ENCODE measurements at regions not wholly inside any gene's neighbourhood (a gene's known extent, or its start where the extent isn't known, plus 50 kb on each side); places are given as distances from the start of the nearest gene placed in this dataset.

- DNase-seq (no peak), ATAC-seq (no peak)
- intact Hi-C loops (cut with micrococcal nuclease) = no loop called here
Observed at GRCh38 chr15:53404930-53405493, 354.5 kb downstream of the WDR72 start.

- intact Hi-C loops (cut with micrococcal nuclease) = no loop called here
- ATAC-seq (no peak), DNase-seq (no peak)
Observed at GRCh38 chr15:53401503-53401902, 358.0 kb downstream of the WDR72 start.

- intact Hi-C loops (cut with micrococcal nuclease) = no loop called here
- no peak for ATAC-seq
- DNase-seq = no peak
Observed at GRCh38 chr15:53400986-53401385, 358.5 kb downstream of the WDR72 start.

GRCh38 chr15:53397041-53397616, 362.3 kb downstream of the WDR72 start:
- intact Hi-C loops (cut with micrococcal nuclease) = no loop called here
- no peak for ATAC-seq
- no peak for DNase-seq

- no peak for DNase-seq
- ATAC-seq = no peak
- intact Hi-C loops (cut with micrococcal nuclease) = loop anchor here (2.0 kb wide), 1 partner anchor 21 kb away; no protein-coding TSS in a partner anchor
Observed at GRCh38 chr15:53395871-53396270, 363.6 kb downstream of the WDR72 start.

- intact Hi-C loops (cut with micrococcal nuclease) = no loop called here
- ATAC-seq (no peak), DNase-seq (no peak)
Observed at GRCh38 chr15:53390549-53390948, 368.9 kb downstream of the WDR72 start.

- intact Hi-C loops (cut with micrococcal nuclease) = no loop called here
- DNase-seq (no peak), ATAC-seq (no peak)
Observed at GRCh38 chr15:53389271-53390037, 370.0 kb downstream of the WDR72 start.

- intact Hi-C loops (cut with micrococcal nuclease) = no loop called here
- DNase-seq (no peak), ATAC-seq (no peak)
Observed at GRCh38 chr15:53384417-53384816, 375.0 kb downstream of the WDR72 start.

- intact Hi-C loops (cut with micrococcal nuclease) = no loop called here
- no peak for ATAC-seq
Observed at GRCh38 chr15:53378096-53378800, 381.2 kb downstream of the WDR72 start.

GRCh38 chr15:53367740-53368139, 391.7 kb downstream of the WDR72 start:
- DNase-seq (no peak), ATAC-seq (no peak)
- intact Hi-C loops (cut with micrococcal nuclease) = no loop called here

More at GRCh38 chr15:53378096-53378800, 381.2 kb downstream of the WDR72 start:
- no peak for DNase-seq

GRCh38 chr15:53360881-53361280, 398.6 kb downstream of the WDR72 start:
- no peak for DNase-seq
- no peak for ATAC-seq

GRCh38 chr15:53359038-53359437, 400.4 kb downstream of the WDR72 start:
- intact Hi-C loops (cut with micrococcal nuclease) = no loop called here
- no peak for ATAC-seq
- DNase-seq = no peak

More at GRCh38 chr15:53360881-53361280, 398.6 kb downstream of the WDR72 start:
- intact Hi-C loops (cut with micrococcal nuclease) = no loop called here

- no peak for DNase-seq
- no peak for ATAC-seq
- intact Hi-C loops (cut with micrococcal nuclease) = no loop called here
Observed at GRCh38 chr15:53354874-53355273, 404.6 kb downstream of the WDR72 start.

GRCh38 chr15:53351373-53351772, 408.1 kb downstream of the WDR72 start:
- DNase-seq (no peak), ATAC-seq (no peak)
- intact Hi-C loops (cut with micrococcal nuclease) = no loop called here

- no peak for ATAC-seq
- intact Hi-C loops (cut with micrococcal nuclease) = no loop called here
- DNase-seq = no peak
Observed at GRCh38 chr15:53346583-53346982, 412.9 kb downstream of the WDR72 start.

- DNase-seq = no peak
- intact Hi-C loops (cut with micrococcal nuclease) = no loop called here
- ATAC-seq = no peak
Observed at GRCh38 chr15:53331328-53332190, 427.9 kb downstream of the WDR72 start.

GRCh38 chr15:53328341-53328740, 431.1 kb downstream of the WDR72 start:
- intact Hi-C loops (cut with micrococcal nuclease) = no loop called here
- no peak for ATAC-seq
- DNase-seq = no peak

GRCh38 chr15:53324061-53324460, 435.4 kb downstream of the WDR72 start:
- intact Hi-C loops (cut with micrococcal nuclease) = no loop called here
- no peak for DNase-seq
- no peak for ATAC-seq

GRCh38 chr15:53323191-53323590, 436.3 kb downstream of the WDR72 start:
- DNase-seq (no peak), ATAC-seq (no peak)
- intact Hi-C loops (cut with micrococcal nuclease) = no loop called here

Data from left ventricle myocardium superior (tissue), 1 donor.